GM18499 (cell line): ENCODE measurements at regions not wholly inside any gene's neighbourhood (a gene's known extent, or its start where the extent isn't known, plus 50 kb on each side); places are given as distances from the start of the nearest gene placed in this dataset.

Experiments
- ATAC-seq: cut with Tn5 transposase; IDR thresholded peaks from one replicate; pipeline ENCODE4 v1.9.1; 2021; ENCODE audit warnings: moderate number of reproducible peaks; ENCODE audit not compliant: insufficient read depth, unreplicated experiment

DNA sequence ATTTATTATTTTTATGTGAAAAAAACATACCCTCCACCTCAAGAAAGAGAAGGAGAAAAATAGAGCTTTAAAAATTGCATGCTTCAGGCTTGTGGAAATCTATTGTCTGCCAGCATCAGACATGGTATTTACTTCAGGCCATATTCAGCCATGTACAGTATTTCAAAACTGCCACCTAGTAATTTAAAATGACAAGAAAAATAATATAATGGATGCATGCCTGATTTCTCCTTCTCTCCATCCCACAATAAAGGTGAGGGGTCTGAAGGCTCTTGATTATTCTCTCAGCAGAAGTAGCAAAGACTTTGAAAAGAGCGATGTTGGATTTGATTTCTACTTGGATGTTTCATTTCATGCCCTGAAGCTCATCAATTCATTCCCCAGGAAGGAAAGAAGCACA is 250.7 kb downstream of the TBC1D4 start:
- ATAC-seq, result no peak

DNA sequence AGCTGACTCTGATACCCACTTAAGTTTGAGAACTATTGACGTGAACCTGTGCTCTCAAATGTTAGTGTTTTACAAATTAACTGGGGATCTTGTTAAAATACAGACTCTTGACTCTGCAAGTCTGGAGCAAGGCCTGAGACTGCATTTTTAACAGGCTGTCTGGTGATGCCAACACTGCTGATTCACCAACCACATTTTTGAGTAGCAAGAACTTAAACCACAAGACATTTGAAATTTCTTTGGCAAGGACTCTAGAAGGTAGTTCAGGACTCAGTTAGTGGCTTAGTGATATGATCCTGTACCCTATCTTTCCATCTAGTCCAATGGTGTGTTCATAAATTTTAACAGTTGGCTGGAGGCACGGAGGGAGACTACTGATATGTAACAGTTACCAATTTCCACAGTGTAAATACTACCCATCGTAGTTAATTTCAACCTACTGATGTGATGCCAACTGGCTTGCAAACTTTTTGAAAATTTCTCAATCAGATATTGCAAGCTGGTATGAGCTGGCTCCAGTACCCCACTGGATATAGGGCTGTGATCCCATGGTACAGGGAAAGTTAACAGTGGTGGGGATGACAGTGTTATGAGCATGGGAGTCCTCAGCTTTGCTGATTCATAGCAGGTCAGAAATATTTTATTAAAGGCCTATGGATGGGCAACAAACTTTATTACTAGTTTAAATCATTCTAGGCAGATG is 255.1 kb downstream of the TBC1D4 start:
- ATAC-seq, result no peak

DNA sequence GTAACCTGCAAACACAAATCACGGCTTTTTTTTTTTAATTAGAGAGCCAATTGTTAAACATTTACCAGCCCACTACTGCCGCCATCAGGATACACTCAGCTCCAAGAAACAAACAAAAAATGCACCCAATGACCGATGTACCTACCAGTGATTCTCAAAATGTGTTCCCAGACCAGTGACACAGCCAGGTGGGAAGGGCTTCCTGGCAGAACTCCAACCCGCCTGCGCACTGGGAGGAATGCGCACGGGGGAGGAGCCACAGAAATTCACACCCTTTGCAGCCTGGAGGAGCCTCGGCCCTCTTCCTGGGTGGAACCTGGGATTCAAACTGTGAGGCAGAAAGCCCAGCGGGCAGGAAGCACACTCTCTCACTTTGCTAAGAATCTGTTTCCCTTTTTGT is 255.9 kb downstream of the TBC1D4 start:
- no peak for ATAC-seq

DNA sequence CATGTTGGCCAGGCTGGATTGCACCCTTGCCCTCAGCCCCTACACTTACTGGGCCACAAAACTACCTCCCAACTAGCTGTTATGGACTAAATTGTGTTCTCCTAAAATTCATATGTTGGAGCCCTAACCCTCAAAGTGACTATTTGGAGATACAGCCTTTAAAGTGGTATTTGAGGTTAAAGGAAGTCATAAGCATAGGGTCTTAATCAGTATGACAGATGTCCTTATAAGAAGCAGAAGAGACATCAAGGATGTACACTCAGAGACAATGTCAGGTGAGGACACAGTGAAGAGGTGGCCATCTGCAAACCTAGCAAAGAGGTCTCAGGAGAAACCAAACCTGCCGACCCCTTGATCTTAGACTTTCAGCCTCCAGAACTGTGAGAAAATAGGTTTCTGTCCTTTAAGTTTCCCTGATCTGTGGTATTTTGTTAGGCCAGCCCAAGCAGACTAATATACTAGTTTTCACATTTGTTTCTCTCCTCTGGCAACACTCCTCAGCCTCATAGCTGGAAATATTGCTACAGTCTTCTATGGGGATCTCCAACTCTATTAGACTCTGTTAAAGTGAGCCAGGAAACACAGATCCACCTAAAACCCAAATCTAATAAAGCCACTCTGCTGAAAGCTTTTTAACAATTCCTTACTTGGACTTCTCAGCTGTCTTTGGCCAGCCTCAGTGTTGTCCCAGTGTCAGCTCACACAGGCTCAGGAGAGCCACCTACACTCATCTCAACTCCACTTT is 256.5 kb downstream of the TBC1D4 start:
- ATAC-seq, result no peak

DNA sequence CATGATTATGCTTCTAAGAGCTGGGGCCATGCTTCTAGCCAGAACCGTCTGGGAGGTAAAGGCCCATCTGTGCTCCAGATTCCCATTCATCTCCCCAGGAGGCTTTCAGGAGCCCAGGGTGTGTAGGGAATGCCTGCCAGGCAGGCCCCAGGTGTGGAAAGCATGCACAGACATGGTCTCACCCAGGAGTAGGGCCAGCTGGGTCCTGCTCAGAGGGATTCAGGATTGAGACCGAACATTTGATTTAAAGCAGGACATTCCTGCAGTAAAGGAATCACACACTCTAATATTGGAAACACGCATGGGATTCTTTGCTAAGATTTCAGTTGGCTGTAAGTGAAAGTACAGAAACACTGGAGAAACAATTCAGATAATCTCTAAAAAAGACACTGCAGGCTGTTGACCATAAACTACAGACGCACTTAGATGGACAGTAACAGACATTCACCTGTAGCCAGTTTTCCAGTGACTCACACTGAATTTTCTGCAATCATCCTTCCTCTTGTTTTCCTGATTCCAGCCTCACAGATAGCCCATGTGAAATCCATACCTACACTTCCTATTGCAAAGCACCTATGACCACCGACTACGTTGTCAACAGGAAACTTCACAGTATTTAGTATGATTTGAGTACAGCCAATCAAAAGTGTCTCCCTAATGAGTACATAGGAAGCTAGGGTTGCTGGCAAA is 257.8 kb downstream of the TBC1D4 start:
- no peak for ATAC-seq

DNA sequence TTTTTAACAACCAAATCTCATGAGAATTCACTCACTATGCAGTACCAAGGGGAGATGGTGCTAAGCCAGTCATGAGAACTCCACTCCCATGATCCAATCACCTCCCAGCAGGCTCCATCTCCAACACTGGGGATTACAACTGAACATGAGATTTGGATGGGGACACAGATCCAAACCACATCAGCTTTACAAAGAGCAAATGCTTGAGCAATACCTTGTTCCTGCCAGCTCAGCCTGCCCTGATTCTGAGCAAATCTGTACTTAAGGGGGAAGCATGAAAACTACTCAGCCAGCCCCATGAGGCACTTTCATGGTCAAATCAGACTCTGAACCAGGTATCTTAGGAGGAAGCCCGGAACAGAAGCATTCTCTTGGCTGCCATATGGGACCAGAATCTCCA is 259.9 kb downstream of the TBC1D4 start:
- no peak for ATAC-seq

DNA sequence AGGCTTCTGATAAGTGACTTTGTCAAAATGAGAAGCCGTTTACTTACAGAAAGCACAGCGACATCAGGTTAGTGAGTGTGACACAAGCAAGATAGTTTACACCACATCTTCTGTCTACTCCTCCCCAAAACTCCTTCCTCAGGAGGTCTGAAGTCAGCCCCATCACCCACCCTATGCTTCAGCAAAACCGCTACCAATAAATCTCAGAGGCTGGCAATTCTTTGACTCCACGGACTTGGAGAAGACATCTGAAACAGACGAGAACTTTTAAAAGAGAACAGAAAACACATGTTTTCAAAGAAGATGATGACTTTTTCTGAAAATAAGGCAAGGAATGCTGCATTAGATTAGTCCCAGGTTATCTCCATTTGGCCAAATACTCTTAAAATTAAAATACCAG is 261.1 kb downstream of the TBC1D4 start:
- no peak for ATAC-seq

DNA sequence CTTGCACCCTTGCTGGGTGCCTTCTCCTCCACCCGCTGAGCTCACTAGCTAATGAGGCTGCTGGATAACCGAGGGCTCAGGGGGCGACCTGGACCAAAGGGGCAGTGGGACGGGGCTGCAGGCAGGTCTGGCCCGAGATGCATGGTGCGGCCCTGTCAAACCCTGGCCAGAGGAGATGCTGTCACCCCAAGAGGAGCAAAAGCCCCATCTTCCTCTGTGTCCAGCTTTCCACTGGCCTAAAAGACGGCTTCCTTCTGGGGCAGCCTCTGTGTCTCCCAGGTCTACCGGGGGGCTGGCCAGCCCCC is 261.8 kb downstream of the TBC1D4 start:
- no peak for ATAC-seq

DNA sequence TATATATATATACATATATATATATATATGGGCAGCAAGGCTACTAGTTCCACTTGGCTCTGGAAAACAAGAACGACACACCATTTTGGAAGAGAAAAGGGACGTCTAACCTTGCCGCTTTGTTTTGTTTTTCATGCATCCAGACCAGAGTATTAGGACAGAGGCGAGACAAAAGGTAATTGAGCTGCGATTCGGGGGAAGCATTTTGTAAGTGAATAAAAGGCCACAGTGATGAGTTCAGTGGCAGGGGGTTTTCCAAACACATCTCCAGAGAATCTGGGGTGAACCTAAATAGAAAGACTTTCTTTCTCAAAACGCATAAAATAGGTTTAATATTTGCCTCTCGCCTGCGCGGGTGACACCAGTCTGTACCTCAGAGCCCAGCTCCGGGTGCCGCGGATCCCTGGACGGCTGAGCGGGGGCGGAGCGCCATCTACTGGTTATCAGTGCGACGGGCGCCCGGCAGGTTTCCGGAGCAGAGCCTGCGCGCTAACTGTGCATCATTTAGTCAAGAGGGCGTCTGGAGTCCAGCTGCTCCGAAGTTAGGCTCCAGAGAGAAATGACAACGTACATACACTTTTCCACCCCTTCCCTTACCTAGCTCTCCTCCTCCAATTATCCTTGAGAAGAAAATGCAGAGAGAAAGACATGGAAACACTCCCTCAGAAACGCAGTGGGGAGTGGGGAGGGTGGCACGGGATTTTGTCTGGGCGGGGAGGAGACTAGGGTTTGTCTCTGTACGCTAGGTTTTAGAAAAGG is 262.3 kb downstream of the TBC1D4 start:
- ATAC-seq, result peak; percentile 80

DNA sequence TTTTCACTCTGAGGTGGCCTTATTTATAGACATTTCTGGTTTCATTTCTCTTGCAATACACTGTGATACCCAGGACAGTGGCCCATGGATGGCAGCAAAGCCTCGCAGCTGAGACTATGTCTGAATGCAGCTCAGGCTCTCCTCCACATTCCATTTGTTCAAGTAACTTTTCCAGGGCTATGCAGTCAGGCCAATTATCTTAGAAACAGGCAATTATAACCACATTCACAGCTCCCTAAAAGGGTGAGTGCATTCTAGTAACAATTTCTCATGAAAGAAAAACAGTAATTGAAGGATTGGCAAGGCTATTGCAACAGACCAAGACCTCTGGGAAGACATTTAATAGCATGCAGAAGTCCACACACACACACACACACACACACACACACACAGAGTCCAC is 264.0 kb downstream of the TBC1D4 start:
- ATAC-seq, result no peak

DNA sequence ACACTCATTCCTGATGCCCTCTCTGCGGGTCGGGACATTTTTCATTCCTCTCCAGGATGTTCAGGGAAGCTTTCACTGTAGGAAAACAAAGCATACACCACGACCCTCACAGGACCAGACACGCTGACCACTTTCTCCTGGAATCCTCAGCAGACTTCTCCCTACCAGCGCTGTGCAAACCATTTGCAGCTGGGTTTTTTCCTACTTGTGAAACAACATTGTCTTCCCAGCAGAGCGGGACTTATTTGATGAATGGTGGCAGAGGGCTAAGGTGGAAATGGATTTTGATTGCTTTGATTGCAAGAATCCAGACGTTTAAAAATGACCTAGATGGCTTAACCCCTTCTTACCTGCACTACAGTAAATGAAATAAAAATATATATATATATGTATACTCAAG is 265.9 kb downstream of the TBC1D4 start:
- ATAC-seq, result no peak

DNA sequence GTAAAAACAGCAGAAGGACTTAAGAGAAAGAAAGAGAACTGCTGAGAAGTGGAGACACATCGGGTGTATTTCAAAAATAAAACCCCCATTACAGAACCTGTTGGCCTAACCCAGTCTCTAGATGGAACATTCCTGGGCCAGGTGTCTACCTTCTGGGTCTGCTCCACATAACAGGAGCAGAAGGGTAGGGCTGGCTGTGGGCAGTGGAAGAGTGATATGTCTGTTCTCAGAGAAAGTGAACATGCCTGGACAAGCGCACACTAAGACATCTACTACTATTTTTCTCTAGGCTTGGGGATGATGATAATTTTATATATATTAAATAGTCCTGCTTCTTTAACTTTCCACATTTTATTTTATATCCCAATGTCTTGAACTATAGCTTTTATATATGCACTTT is 267.1 kb downstream of the TBC1D4 start:
- no peak for ATAC-seq

DNA sequence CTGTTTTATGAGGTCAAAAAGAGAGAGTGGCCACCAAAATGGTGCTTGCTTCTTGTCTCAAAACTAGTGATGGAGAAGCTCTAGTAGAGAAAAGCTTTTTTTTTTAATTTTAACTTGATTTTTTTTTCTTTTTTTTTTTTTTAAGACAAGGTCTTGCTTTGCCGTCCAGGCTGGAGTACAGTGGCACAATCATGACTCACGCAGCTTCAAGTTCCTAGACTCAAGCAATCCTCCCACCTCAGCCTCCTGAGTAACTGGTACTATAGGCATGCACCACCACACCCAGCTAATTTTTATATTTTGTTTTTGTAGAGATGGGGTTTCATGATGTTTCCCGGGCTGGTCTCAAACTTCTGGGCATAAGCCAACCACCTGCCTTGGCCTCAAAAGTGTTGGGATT is 279.0 kb downstream of the TBC1D4 start:
- ATAC-seq, result no peak

DNA sequence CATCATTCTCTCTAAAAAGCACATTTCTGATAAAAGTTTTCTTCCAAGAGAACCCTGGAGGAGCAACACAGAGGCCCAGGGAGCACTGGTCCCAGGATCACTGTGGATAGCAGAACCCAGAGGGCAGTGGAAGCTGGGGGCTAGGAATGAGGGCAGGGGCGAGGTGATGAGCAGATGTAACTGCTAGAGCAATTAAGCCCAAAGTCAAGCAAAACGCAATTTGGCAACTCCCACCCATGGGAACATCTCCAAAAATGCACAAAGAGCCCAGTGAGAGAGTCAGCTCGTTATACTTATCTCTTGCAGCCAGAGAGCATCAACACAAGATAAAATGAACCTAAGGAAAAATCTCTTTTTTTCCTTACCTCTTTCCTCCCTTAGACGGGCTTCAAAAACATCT is 284.2 kb downstream of the TBC1D4 start:
- no peak for ATAC-seq

DNA sequence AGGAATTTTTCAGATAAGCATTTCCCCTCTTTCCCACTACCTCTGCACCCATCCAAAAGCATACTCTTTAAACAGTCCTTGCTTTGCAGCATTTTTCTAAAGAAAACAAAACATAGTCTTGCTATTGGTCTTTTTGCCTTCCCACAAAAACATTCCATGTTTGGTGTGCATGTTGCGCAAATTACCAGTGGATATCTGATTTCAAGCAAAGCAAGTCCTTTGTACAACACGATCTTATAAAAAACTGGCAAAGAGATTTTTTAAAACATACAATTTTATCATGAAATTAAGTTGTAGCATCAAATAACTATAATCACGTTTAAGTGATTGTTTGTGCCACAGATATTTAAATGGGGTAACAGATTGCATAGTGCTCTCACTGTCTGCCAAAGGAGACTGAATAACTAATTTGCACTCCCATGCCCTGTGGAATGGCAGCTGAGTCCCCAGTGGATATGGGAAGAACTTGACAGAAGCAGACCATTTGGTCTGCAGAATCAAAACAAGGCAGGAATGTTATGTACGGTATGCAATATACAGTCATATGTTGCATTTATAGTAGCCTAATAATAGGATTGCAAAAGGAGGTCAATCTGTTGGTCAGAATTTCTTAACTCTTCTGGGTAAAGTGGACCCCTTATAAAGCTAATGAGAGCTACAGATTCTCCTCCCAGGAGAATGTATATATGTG is 285.7 kb downstream of the TBC1D4 start:
- ATAC-seq, result no peak

DNA sequence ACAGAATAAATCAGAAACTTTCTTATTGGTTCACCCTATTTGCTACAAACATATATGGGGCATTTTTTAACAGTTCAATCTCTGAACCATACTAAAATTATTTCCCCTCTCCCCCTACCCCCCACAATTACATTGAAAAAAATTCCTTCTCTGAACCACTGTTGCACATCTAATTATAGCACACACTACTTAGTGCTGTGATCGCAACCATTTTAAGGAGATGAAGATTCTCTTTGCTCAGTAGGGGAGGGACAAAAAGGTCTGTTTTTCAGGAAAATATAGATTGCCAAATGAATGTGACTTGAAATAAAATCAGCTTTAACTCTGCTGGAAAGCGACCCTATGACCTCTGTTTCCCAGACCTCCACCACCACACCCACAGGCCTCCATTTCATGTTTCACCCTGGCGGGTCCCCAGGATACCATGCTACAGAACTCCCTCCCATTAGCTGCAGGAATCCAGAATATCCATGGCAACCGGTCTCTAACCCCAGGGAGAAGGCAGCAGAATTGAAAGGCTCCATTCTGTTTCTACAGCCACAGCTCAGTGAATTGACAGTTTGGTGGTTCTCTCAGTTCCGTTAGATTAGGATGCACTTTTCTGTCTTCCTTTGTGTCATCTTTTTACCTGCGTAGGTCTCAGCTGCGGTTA is 286.3 kb downstream of the TBC1D4 start:
- ATAC-seq, result no peak

DNA sequence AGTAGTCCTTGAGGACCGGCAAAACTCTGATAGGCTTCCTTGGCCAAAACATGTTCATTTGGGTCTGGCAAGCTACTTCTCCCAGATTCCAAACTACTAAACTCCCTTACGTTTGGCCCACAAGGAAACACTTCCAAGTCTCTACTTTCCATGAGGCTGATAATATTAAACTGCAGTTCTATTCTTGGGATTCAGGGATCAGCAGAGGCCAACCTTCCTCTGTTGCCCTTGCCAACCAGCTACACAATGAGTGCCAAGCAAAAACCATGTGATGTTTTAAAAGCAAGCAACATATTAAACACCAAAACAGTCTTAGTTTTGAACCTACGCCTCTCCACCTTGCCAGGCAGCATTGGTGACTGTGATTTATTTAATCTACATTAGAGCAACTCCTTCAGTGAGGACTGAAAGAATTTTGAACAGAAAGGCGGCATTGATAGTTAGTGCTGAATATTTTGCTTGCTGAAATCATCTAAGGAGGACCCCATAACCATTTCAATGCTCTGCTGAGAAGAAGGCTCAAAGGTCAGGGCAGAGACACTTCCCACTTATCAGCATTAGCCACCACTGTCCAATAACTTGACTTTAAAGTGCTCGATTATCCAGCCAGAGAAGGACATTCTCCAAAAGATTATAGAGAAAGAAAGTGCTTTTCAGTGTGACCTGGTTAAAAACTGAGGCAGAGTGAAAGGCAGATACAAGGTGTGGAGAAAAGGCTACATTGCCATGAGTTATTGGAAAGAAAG is 287.1 kb downstream of the TBC1D4 start:
- ATAC-seq, result no peak

DNA sequence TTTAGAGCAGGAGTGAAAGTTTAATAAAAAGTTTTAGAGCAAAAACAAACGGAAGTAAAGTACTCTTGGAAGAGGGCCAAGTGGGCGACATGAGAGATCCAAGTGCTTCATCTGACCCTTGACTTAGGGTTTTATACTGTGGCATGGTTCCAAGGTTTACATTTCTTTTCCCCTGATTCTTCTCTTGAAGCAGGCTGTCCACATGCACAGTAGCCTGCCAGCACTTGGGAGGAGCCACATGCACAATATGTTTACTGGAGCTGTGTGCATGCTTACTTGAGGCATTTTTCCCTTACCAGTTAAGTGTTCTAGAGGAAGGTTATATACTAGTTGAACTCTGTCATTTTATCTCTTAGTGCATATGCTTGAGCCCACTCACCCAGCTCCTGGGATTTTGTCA is 295.6 kb downstream of the TBC1D4 start:
- no peak for ATAC-seq

DNA sequence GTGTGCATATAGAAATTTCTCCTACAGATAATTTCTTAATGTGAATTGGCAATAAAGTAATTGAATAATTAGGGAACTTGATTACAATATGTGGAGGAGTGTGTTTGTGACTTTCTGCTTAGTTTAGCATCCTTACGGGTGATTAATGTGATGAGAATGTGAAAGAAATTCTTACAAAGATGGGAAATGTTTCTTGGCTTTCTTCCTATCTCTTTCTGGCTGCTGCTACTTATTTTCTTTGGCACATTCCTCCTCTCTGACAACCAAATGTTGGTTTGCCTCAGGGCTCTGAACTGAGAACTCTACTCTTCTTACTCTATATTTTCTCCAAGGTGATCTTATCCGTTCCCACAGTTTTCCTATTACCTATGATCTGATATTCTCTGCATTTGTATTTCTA is 300.1 kb downstream of the TBC1D4 start:
- no peak for ATAC-seq
